AG09309 (cell line): ENCODE measurements at regions not wholly inside any gene's neighbourhood (a gene's known extent, or its start where the extent isn't known, plus 50 kb on each side); places are given as distances from the start of the nearest gene placed in this dataset.

Experiments
- DNase-seq: peaks from one replicate; pipeline ENCODE4 v3.0.0-alpha.2; 2010; ENCODE audit warnings: low read depth
- H3K4me3 ChIP-seq: 2 replicates; pipeline ENCODE4 v1.5.1; 2011; ENCODE audit warnings: mild to moderate bottlenecking, low read depth, low read length, moderate library complexity; ENCODE audit not compliant: control insufficient read depth
- CTCF ChIP-seq: IDR thresholded peaks from 2 replicates; pipeline ENCODE4 v1.5.1; 2011; ENCODE audit warnings: mild to moderate bottlenecking, low read depth, low read length, inconsistent platforms; ENCODE audit not compliant: insufficient read depth, control insufficient read depth; ENCODE audit errors: missing control alignments

GRCh38 chr1:79375352-79375751, 368.8 kb upstream of the ADGRL4 start:
- no peak for TF ChIP-seq CTCF
- DNase-seq = no peak
- H3K4me3 ChIP-seq = no peak overlapping the region

- no peak for DNase-seq
- no peak overlapping the region for H3K4me3 ChIP-seq
- TF ChIP-seq CTCF = no peak
These were observed 367.9 kb upstream of the ADGRL4 start for GRCh38 chr1:79374397-79374796.

GRCh38 chr1:79373481-79374125, 367.1 kb upstream of the ADGRL4 start:
- H3K4me3 ChIP-seq = no peak overlapping the region
- no peak for DNase-seq
- TF ChIP-seq CTCF = no peak

- DNase-seq = no peak
- no peak overlapping the region for H3K4me3 ChIP-seq
- TF ChIP-seq CTCF = no peak
These were observed 365.3 kb upstream of the ADGRL4 start for GRCh38 chr1:79371802-79372201.

GRCh38 chr1:79369091-79369490, 362.6 kb upstream of the ADGRL4 start:
- no peak for TF ChIP-seq CTCF
- no peak overlapping the region for H3K4me3 ChIP-seq
- no peak for DNase-seq

- no peak for DNase-seq
- no peak for TF ChIP-seq CTCF
- no peak overlapping the region for H3K4me3 ChIP-seq
These were observed 358.4 kb upstream of the ADGRL4 start for GRCh38 chr1:79364896-79365295.

GRCh38 chr1:79363430-79363829, 356.9 kb upstream of the ADGRL4 start:
- no peak overlapping the region for H3K4me3 ChIP-seq
- no peak for TF ChIP-seq CTCF
- DNase-seq = no peak
